Thoracic aorta (tissue), 2 donors: ENCODE measurements at regions not wholly inside any gene's neighbourhood (a gene's known extent, or its start where the extent isn't known, plus 50 kb on each side); places are given as distances from the start of the nearest gene placed in this dataset.

ENCODE experiments used
- ATAC-seq: fragments of 150-250 bp; one replicate; pipeline ENCODE4 v1.8.0; 2017; ENCODE audit warnings: low read depth; ENCODE audit not compliant: insufficient number of reproducible peaks, low FRiP score
- DNase-seq: peaks from one replicate; pipeline ENCODE4 v3.0.0-alpha.2; 2020; ENCODE audit warnings: low spot score
- H3K27ac ChIP-seq, 2 donors: fragments of 200-600 bp; sonication (generic); 1 replicate in 1 of 2; 2 replicates in 1 of 2; pipeline ENCODE4 v1.5.1; 2016; ENCODE audit warnings: mild to moderate bottlenecking in 2 of 2, moderate library complexity in 2 of 2
- H3K27me3 ChIP-seq: fragments of 200-600 bp; sonication (generic); replicated peaks from 2 replicates; pipeline ENCODE4 v1.6.0; 2016; ENCODE audit warnings: mild to moderate bottlenecking; ENCODE audit not compliant: insufficient read depth
- H3K36me3 ChIP-seq: fragments of 200-600 bp; sonication (generic); one replicate; pipeline ENCODE4 v1.5.1; 2016
- H3K4me1 ChIP-seq, 2 donors: fragments of 200-600 bp; sonication (generic); 1 replicate in 1 of 2; 2 replicates in 1 of 2; pipeline versions ENCODE4 v1.5.1 to v1.6.0; 2016; ENCODE audit warnings: low read depth in 2 of 2, mild to moderate bottlenecking in 1 of 2; ENCODE audit not compliant: control insufficient read depth in 1 of 2
- H3K4me3 ChIP-seq: fragments of 200-600 bp; sonication (generic); 2 replicates; pipeline ENCODE4 v1.5.1; 2016; ENCODE audit warnings: mild to moderate bottlenecking
- H3K9me3 ChIP-seq: fragments of 200-600 bp; sonication (generic); 2 replicates; pipeline ENCODE4 v1.5.1; 2016
- TF ChIP-seq, protein P1 (sequence below): fragments of 200-600 bp; sonication (generic); IDR thresholded peaks from one replicate; pipeline ENCODE4 v1.5.1; 2019; ENCODE audit warnings: antibody characterized with exemption

DNA sequence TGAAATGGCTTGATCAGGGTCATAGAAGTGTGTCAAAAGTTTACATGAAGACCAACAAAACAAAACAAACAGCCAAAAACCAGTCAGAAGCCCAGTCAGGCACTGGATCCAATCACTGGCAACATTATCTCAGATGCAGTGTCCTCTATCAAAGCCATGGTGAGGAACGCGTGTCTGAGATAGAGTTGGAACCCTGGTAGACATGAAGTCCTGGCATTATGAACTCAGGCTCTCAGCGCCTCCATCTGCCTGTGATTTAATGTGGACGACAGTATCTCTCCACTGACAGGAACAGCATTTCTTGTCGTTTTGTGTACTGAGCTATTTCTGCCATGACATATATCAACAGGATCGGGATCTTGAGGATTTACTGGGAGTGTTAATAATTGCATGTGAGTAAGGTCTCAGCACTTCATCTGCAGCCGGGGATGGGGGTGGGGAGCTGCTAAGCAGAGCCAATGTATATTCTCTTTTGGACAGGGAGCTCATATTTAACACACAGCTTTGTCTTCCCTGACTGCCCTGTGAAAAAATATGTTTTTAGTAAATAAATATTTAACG is 1120.0 kb downstream of the IGSF11 start:
- TF ChIP-seq, protein P1, sequence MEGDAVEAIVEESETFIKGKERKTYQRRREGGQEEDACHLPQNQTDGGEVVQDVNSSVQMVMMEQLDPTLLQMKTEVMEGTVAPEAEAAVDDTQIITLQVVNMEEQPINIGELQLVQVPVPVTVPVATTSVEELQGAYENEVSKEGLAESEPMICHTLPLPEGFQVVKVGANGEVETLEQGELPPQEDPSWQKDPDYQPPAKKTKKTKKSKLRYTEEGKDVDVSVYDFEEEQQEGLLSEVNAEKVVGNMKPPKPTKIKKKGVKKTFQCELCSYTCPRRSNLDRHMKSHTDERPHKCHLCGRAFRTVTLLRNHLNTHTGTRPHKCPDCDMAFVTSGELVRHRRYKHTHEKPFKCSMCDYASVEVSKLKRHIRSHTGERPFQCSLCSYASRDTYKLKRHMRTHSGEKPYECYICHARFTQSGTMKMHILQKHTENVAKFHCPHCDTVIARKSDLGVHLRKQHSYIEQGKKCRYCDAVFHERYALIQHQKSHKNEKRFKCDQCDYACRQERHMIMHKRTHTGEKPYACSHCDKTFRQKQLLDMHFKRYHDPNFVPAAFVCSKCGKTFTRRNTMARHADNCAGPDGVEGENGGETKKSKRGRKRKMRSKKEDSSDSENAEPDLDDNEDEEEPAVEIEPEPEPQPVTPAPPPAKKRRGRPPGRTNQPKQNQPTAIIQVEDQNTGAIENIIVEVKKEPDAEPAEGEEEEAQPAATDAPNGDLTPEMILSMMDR: no peak
- Histone ChIP-seq H3K9me3 (no peaks in the 10 kb centered on the region), H3K27me3 (no peaks in the 10 kb centered on the region), H3K4me3 (no peak overlapping the region), H3K36me3 (no peaks in the 10 kb centered on the region), H3K27ac (no peak overlapping the region), H3K4me1 (no peaks in the 10 kb centered on the region)
- DNase-seq (no peak), ATAC-seq (no peak)

DNA sequence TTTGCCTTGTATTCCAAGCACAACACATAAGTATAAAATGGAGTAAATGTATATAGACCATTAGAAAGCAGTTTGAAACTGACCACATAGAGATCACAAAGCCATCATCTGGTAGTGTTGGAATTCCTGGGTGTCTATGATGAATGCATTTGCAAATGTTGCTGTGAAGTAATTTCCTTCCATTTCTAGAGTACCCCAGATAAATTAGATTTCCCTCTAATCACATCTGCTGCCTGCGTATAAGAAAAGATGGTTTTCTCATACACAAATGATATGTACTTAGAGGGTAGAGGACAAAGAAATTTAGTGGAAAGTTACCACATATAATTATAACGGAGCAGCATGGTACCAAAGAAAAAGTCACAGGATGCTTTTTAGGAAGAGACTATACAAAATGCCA is 1117.8 kb downstream of the IGSF11 start:
- ATAC-seq: no peak
- no peak for DNase-seq
- no peaks in the 10 kb centered on the region for H3K27me3 ChIP-seq

DNA sequence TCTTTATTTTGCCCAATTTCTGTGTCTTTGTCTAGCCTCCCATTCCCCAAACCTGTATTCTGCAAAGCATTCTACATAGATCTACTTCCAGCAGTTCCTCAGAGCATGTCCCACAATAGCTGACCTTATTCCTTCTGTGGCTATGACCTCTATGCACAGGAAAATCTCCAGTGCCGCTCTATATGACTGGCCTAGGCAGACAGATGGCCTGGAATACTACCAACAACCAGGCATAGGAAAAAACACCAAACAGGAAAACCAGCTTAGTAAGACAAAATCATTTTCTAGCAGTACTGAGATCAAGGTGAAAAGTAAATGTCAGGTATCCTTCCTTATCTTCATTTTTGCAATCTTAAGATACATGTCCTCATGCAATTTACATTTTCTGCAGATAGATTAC is 1115.0 kb downstream of the IGSF11 start:
- no peak for ATAC-seq
- DNase-seq: no peak
- no peak overlapping the region for H3K27ac ChIP-seq
- H3K4me3 ChIP-seq: no peak overlapping the region
- H3K9me3 ChIP-seq: no peaks in the 10 kb centered on the region
- no peaks in the 10 kb centered on the region for H3K36me3 ChIP-seq
- no peaks in the 10 kb centered on the region for H3K27me3 ChIP-seq
- H3K4me1 ChIP-seq: no peaks in the 10 kb centered on the region
- TF ChIP-seq, protein P1: no peak

More for the DNA sequence above, 1117.8 kb downstream of the IGSF11 start:
- Histone ChIP-seq H3K9me3 (no peaks in the 10 kb centered on the region), H3K4me1 (no peaks in the 10 kb centered on the region), H3K4me3 (no peak overlapping the region), H3K36me3 (no peaks in the 10 kb centered on the region), H3K27ac (no peak overlapping the region)
- TF ChIP-seq, protein P1: no peak

DNA sequence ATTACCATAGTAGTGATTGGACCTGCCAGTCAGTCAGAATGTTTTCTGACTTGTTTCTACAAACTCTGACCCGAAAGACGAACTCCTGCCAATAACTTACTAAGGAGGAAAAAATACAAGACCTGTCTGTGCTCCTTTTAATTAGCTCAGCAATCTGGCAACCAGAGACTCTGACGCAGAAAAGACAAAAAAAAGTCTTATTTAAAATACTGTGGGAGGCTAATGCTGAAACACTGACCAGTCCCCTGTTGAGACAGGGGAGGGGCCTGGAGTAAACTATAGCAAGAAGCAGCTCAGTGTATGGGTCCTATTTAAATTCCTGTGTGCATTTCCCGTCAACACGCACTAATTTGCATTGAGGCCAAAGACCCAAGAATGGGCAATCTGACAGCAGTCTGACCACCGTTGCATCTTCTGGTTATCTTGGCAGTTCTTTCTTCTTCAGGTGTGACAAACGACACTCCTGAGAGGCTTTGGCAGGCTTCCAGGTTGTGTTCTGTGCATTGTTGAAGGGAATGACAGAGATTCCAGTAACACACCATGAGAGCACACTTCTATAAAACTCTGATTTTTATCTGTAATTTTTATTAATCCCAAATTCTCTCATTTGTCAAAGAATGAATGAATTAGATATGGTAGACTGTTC is 1114.3 kb downstream of the IGSF11 start:
- Histone ChIP-seq H3K4me3 (no peak overlapping the region), H3K36me3 (no peaks in the 10 kb centered on the region), H3K4me1 (no peaks in the 10 kb centered on the region), H3K9me3 (no peaks in the 10 kb centered on the region), H3K27me3 (no peaks in the 10 kb centered on the region), H3K27ac (no peak overlapping the region)
- DNase-seq (no peak), ATAC-seq (no peak)
- TF ChIP-seq, protein P1: no peak

DNA sequence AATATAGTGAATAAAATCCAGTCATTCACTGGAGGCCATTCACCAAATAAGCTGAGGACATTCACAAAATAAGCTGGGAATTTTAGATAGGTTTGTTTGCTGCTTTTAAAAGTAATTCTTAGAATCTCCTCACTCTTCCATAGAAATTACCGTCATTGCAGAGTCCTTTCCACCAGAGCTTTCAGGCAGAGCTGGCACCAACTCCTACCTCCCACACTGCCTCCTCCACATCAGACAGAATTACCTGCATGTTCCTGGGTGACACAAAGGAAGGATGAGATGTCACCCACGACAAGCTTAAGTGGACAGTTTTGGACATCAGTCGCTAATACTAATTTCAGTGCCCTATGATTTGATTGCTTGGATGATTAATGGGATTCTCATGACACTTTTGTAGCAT is 1113.2 kb downstream of the IGSF11 start:
- Histone ChIP-seq H3K27me3 (no peaks in the 10 kb centered on the region), H3K4me1 (no peaks in the 10 kb centered on the region), H3K27ac (no peak overlapping the region), H3K36me3 (no peaks in the 10 kb centered on the region), H3K9me3 (no peaks in the 10 kb centered on the region), H3K4me3 (no peak overlapping the region)
- TF ChIP-seq, protein P1: no peak
- no peak for ATAC-seq
- DNase-seq: no peak
